T follicular helper cell (primary cell): ENCODE measurements at regions not wholly inside any gene's neighbourhood (a gene's known extent, or its start where the extent isn't known, plus 50 kb on each side); places are given as distances from the start of the nearest gene placed in this dataset.
"Not testable (repeated sequence)": the region's sequence is repeated elsewhere in the genome, so short reads cannot be mapped to it uniquely, and the experiment has no call there.

Experiments used
- DNase-seq: peaks from one replicate; pipeline ENCODE4 v3.0.0-alpha.2; 2020; ENCODE audit warnings: low read depth

DNA sequence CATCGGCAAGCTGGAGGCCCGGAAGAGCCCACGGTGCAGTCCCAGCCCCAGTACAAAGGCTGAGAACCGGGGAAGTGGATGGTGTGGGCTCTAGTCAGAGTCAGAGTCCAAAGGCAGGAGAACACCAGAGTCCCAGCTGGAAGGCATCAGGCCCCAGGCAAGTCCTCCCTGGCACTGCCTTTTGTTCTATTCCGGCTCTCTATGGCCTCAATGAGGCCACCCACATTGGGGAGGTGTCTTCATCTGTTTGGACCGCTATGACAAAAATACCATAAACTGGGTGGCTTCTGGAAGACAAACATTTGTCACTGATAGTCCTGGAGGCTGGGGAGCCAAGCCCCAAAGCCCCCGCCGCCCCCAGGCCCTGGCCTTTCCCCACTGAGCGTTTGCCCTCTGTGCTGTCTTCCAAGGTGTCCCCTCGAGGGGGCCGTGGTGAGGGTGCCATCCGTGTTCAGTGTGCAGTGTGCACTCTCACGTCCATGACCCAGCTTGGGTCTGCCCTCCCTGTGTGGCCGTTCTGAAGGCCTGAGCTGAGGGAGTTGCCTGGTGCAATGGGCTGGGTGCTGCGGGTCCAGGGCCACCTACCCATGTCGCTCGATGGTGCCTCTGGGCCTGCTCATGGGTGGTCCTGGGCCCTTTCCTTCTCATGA lies 99.1 kb upstream of the PPP1R26 start:
- DNase-seq: no peak

DNA sequence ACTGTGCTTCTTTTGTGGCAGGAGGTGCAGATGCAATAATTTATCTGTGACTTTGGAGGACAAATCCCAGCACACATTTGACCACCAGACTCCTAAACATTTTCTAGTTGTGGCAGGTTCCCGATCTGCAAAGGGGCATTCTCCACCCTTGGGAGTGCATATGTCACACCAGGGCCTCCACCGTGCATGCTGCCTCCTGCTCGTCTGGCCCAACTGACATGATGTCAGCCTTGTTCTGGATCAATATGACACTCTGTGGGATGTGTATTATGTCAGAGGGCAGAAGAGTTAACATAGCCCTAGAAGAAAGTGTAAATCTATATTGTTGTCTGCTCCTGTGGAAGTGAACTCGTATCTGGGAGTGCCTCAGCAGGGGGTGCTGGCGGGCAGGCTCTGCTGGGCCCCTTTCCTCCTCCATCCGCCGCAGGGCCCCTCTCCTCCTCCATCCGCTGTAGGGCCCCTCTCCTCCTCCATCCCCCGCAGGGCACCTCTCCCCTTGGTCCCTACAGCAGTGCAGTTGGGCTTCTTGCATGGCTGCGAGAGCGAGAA lies 97.7 kb upstream of the PPP1R26 start:
- no peak for DNase-seq

DNA sequence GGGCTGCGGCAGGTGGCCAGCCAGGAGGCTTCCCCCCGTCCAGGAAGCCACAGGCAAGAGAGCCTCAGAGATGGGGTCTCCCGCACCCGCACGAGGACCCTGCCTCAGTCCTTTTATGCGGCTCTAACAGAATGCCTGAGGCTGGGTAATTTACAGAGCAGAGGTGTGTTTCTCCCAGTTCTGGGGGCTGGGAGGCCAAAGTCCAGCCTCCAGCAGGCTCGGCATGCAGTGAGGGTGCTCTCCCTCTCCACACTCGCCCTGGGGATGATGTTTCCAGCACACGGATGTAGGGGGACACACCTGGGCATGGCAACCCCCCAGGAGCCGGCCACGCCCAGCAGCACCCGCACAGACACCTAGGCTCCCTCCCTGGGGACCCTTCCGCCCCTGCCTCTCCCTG lies 95.4 kb upstream of the PPP1R26 start:
- DNase-seq: no peak

GRCh38 chr9:135384815-135385405 lies 94.7 kb upstream of the PPP1R26 start:
- not testable (repeated sequence) for DNase-seq

GRCh38 chr9:135385793-135386192 lies 93.8 kb upstream of the PPP1R26 start:
- DNase-seq: no peak

DNA sequence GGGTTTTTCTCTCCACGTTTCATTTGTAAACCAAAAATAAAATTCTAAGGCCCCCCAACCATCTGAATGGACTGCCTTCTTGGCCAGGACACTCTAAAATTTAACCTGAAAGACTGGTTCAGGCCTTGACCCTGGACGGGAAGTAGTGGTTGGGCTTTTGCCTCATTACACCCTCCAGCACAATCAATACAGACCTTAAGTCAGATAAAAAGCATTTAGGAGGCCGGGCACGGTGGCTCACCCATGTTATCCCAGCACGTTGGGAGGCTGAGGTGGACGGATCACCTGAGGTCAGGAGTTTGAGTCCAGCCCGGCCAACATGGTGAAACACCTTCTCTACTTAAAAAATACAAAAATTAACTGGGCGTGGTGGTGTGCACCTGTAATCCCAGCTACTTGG lies 91.6 kb upstream of the PPP1R26 start:
- no peak for DNase-seq

- no peak for DNase-seq
Observed at GRCh38 chr9:135388530-135388929, 91.1 kb upstream of the PPP1R26 start.

GRCh38 chr9:135391759-135392158 lies 87.8 kb upstream of the PPP1R26 start:
- DNase-seq: no peak

GRCh38 chr9:135392511-135392910 lies 87.1 kb upstream of the PPP1R26 start:
- DNase-seq: no peak

DNA sequence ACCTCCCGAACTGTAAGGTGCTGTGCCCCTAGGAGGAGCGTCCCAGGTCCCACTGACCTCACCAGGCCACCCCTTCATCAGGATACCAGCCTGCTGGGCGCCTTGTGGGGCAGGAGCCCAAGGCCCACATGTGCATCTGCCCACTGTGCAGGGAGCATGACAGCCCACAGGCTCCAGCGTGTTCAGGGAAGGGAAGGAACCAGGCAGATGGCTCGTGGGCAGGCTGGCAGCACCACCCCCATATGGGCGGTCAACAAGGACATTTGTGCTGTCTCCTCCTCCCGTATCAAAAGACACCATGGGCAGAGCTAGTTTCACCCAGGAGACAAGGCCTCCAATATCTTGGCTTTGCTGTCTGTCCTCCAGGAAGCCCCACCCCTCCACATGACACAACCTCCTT lies 85.5 kb upstream of the PPP1R26 start:
- DNase-seq: no peak

DNA sequence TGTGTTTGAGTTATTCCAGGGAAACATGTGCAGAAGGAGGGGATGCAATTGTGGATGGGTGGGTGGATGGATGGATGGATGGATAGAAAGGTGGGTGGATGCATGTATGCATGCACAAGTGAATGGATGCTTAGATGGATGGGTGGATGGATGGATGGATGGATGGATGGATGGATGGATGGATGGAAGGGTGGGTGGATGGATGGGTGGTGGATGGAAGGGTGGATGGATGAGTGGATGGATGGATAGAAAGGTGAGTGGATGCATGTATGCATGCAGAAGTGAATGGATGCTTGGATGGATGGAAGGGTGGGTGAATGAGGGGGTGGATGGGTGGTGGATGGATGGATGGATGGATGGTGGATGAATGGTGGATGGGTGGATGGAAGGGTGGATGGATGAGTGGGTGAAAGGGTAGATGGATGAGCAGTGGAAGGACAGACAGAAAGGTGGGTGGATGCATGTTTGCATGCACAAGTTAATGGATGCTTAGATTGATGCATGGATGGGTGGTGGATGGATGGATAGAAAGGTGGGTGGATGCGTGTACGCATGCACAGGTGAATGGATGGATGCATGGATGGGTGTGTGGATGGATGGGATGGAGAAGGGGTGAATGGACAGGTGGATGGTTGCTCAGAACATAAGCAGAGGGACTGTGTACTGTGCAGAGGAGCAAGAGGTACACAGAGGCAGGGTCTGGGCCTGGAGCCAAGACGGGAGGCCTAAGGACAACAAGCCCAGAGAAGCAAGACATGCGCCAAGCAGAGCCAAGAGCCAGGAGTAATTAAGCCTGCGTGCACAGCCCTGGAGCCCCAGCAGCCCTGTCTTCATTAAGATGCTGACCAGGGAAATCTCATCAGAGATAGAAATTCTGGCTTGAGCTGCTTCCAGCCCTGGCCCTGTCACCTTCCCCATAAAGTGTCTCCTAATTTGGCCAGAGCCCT lies 84.6 kb upstream of the PPP1R26 start:
- DNase-seq: no peak

DNA sequence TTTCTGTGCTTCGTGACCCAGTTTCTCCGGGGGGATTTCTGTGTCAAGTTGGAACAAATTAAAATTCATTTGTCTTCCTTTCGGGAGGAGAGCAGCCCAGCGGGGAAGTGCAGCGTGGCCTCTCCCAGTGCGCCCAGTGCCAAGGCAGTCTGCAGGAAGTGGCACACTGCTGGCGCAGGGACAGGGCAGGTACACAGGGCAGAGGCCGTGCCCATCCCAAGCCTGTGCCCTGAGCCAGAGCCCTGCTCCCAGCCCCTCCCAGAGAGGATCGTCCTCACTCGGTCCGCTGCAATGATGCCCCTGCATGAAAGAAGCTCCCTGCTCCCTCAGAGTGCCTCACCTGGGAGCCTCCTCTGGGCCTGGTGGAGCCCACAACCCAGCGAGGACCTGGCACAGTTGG lies 82.4 kb upstream of the PPP1R26 start:
- DNase-seq: no peak

GRCh38 chr9:135399000-135399649 lies 80.5 kb upstream of the PPP1R26 start:
- DNase-seq: no peak

GRCh38 chr9:135400496-135400895 lies 79.1 kb upstream of the PPP1R26 start:
- no peak for DNase-seq

DNA sequence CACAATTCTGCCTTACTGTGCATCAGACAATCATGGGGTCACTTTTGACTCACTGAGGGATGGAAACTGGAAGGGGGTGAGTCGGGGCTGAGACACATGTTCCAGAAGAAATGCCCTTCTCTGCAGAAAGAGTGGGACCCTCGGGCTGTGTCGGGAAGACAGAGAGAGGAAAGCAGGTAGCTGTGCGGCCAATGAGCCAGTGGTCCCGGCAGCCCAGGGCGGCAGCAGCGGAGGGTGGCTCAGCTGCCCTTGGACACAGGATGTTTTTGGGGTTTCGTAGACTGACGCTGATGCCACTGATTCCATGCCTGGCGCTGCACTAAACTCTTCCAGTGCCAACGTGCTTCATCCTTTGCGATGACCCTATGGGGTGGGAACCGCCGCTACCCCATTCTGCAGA lies 78.4 kb upstream of the PPP1R26 start:
- no peak for DNase-seq

DNA sequence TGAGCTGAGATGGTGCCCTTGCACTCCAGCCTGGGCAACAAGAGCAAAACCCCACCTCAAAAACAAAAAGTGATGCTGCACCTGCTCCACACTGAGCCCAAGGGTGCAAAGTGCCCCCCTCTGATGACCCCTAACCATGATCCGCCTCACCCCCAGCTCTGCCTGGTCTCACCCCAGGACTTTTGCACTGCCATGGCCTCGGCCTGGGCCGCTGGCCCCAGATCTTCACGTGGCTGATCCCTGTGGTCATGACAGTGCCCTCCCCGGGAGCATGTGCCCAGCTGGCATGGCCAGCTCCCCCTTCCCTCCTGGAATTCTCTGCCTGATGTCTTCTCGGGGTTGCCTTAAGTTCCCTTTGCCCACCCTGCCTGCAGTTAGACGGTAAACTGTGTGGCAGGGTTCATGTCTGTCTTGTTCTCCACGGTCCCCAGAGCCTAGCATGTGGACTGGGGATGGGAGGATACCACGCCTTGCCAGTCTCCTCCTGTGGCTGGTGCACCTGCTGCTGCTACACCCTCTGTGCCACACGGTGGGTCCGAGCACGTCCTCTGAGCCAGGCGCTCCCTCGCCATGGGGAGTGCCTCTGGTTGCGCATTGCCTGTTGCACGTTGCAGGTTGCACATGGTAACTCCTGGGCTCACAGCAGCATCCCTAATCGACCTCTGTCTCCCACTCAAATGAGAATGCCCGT lies 77.4 kb upstream of the PPP1R26 start:
- DNase-seq: no peak

- no peak for DNase-seq
Observed at GRCh38 chr9:135402739-135403695, 76.6 kb upstream of the PPP1R26 start.

DNA sequence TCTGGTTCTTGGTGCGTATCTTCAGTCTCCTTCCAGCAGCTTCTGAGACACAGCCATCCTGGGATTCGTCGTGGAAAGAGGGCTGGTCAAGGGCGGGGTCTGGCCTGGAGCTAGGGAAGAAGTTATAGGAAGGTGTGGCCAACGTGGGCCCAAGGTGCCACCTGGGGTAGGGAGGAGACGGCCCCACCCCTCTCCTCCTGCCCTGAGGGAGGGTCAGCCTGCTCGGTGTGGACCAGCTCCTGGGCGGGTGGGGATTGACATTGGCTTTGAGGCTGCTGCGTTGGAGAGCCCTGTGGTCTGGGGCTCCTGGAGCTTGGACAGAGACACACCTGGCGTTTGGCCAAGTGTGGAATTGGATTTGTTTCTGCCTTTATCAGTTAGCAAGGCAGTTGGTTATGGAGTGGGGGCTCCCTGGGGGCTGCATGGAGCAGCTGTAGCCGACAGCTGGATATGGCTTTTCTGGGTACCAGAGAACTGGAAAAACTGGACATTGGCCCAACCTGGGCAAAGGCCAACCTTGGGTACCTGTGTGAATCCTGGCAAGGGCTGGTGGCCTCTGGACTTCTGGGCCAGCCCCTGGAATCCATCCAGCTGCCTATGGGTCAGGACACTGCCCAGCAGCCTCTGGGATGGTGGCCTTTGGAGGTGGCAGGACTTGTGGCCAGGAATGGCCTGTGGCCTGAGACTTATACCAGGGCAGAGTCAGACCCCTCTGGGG lies 75.7 kb upstream of the PPP1R26 start:
- no peak for DNase-seq

- no peak for DNase-seq
Observed at GRCh38 chr9:135404451-135405144, 75.0 kb upstream of the PPP1R26 start.
